ENCODE measurements at regions not wholly inside any gene's neighbourhood (a gene's known extent, or its start where the extent isn't known, plus 50 kb on each side); places are given as distances from the start of the nearest gene placed in this dataset.

- TF ChIP-seq JUN (IDR thresholded peaks at IDR 0.05; ENCODE audit: borderline replicate concordance, insufficient read depth, insufficient read length, low read depth) (no peak), POLR2A (IDR thresholded peaks at IDR 0.05; ENCODE audit: low read depth, low read length) (no peak), POLR2AphosphoS5 (IDR thresholded peaks at IDR 0.05; ENCODE audit: insufficient read depth, low read depth, low read length) (no peak), EZH2 (IDR thresholded peaks at IDR 0.05; ENCODE audit: borderline replicate concordance, low read depth, low read length, severe bottlenecking) (no peak), MAX (IDR thresholded peaks at IDR 0.05; ENCODE audit: insufficient read depth, insufficient read length) (no peak), MYC (IDR thresholded peaks at IDR 0.05; ENCODE audit: low read depth, low read length) (no peak)
- TF ChIP-seq, protein P1, sequence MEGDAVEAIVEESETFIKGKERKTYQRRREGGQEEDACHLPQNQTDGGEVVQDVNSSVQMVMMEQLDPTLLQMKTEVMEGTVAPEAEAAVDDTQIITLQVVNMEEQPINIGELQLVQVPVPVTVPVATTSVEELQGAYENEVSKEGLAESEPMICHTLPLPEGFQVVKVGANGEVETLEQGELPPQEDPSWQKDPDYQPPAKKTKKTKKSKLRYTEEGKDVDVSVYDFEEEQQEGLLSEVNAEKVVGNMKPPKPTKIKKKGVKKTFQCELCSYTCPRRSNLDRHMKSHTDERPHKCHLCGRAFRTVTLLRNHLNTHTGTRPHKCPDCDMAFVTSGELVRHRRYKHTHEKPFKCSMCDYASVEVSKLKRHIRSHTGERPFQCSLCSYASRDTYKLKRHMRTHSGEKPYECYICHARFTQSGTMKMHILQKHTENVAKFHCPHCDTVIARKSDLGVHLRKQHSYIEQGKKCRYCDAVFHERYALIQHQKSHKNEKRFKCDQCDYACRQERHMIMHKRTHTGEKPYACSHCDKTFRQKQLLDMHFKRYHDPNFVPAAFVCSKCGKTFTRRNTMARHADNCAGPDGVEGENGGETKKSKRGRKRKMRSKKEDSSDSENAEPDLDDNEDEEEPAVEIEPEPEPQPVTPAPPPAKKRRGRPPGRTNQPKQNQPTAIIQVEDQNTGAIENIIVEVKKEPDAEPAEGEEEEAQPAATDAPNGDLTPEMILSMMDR (IDR thresholded peaks at IDR 0.05; ENCODE audit: extremely low read depth in 1 of 2, insufficient read depth in 1 of 2, low read depth in 1 of 2, low read length in 2 of 2), result no peak
Measured at GRCh38 chr7:1301882-1302251, 69.2 kb downstream of the UNCX start.
